HFF-Myc (cell line): ENCODE measurements at regions not wholly inside any gene's neighbourhood (a gene's known extent, or its start where the extent isn't known, plus 50 kb on each side); places are given as distances from the start of the nearest gene placed in this dataset.
"Not testable (repeated sequence)": the region's sequence is repeated elsewhere in the genome, so short reads cannot be mapped to it uniquely, and the experiment has no call there.

Source experiments
- DNase-seq: peaks from one replicate; pipeline ENCODE4 v3.0.0-alpha.2; 2011; ENCODE audit warnings: low read depth; ENCODE audit errors: extremely low read depth
- H3K4me3 ChIP-seq: replicated peaks from 2 replicates; pipeline ENCODE4 v1.5.1; 2011; ENCODE audit warnings: low read depth, mild to moderate bottlenecking, control low read depth, low read length

- not testable (repeated sequence) for H3K4me3 ChIP-seq, DNase-seq
These were observed 91.1 kb upstream of the FCGR1A start for GRCh38 chr1:149691399-149691798.

- H3K4me3 ChIP-seq, DNase-seq: not testable (repeated sequence)
These were observed 89.5 kb upstream of the FCGR1A start for GRCh38 chr1:149692804-149693539.

- not testable (repeated sequence) for DNase-seq, H3K4me3 ChIP-seq
These were observed 87.4 kb upstream of the FCGR1A start for GRCh38 chr1:149695066-149695465.

- not testable (repeated sequence) for H3K4me3 ChIP-seq, DNase-seq
These were observed 82.3 kb upstream of the FCGR1A start for GRCh38 chr1:149700220-149700619.

GRCh38 chr1:149700677-149701567, 81.6 kb upstream of the FCGR1A start:
- H3K4me3 ChIP-seq, DNase-seq: not testable (repeated sequence)

GRCh38 chr1:149708192-149708853, 74.2 kb upstream of the FCGR1A start:
- DNase-seq: peak; percentile 14
- not testable (repeated sequence) for H3K4me3 ChIP-seq

GRCh38 chr1:149711651-149712050, 70.8 kb upstream of the FCGR1A start:
- H3K4me3 ChIP-seq: 0 out of 2 replicates have a peak overlapping the region, but pooled peaks have one; percentile 19
- DNase-seq: not testable (repeated sequence)

- DNase-seq: peak; percentile 35
- peak overlapping the region; percentile 30 for H3K4me3 ChIP-seq
These were observed 70.2 kb upstream of the FCGR1A start for GRCh38 chr1:149712154-149712927.

GRCh38 chr1:149713513-149713912, 69.0 kb upstream of the FCGR1A start:
- not testable (repeated sequence) for H3K4me3 ChIP-seq, DNase-seq

- not testable (repeated sequence) for H3K4me3 ChIP-seq, DNase-seq
These were observed 68.5 kb upstream of the FCGR1A start for GRCh38 chr1:149713952-149714351.

GRCh38 chr1:149724618-149725302, 57.7 kb upstream of the FCGR1A start:
- not testable (repeated sequence) for H3K4me3 ChIP-seq, DNase-seq

- not testable (repeated sequence) for H3K4me3 ChIP-seq, DNase-seq
These were observed 55.8 kb upstream of the FCGR1A start for GRCh38 chr1:149726688-149727087.

GRCh38 chr1:149728598-149728997, 53.9 kb upstream of the FCGR1A start:
- DNase-seq, H3K4me3 ChIP-seq: not testable (repeated sequence)
